Lower lobe of right lung (tissue), 2 donors: ENCODE measurements at regions not wholly inside any gene's neighbourhood (a gene's known extent, or its start where the extent isn't known, plus 50 kb on each side); places are given as distances from the start of the nearest gene placed in this dataset.

Experiments used
- ATAC-seq, 2 donors: fragments of 200-7000 bp; cut with Tn5 transposase; one replicate each; pipeline ENCODE4 v1.9.1; 2020 to 2022; ENCODE audit warnings: mild to moderate bottlenecking in 2 of 2, moderate library complexity in 2 of 2
- DNase-seq: peaks from one replicate; pipeline ENCODE4 v3.0.0-alpha.2; 2020
- H3K27ac ChIP-seq: fragments of 200-600 bp; one replicate; pipeline ENCODE4 v1.8.0; 2022
- H3K27me3 ChIP-seq: fragments of 200-600 bp; one replicate; pipeline ENCODE4 v1.8.0; 2022; ENCODE audit warnings: low read depth
- H3K36me3 ChIP-seq: fragments of 200-600 bp; one replicate; pipeline ENCODE4 v1.8.0; 2022; ENCODE audit warnings: mild to moderate bottlenecking
- H3K4me1 ChIP-seq: fragments of 200-600 bp; one replicate; pipeline ENCODE4 v1.8.0; 2022
- H3K4me3 ChIP-seq: fragments of 200-600 bp; one replicate; pipeline ENCODE4 v1.8.0; 2022; ENCODE audit warnings: mild to moderate bottlenecking
- H3K9me3 ChIP-seq: fragments of 200-600 bp; one replicate; pipeline ENCODE4 v1.8.0; 2022
- CTCF ChIP-seq: fragments of 200-600 bp; IDR thresholded peaks from one replicate; pipeline ENCODE4 v1.8.0; 2022; ENCODE audit warnings: antibody characterized with exemption, mild to moderate bottlenecking
- intact Hi-C: fragments of 100-400 bp; cut with DNase I; formaldehyde crosslinking; loops from one replicate; pipeline ENCODE4 v1.11.0; 2022
- donor health status: DM: no; HTN: yes; CAD: no; lungs with severe emphysema.

- Histone ChIP-seq H3K27ac (no peak overlapping the region), H3K36me3 (no peaks in the 10 kb centered on the region), H3K27me3 (no peaks in the 10 kb centered on the region), H3K9me3 (no peaks in the 10 kb centered on the region), H3K4me1 (no peaks in the 10 kb centered on the region), H3K4me3 (no peak overlapping the region)
- DNase-seq (peak; percentile 56), ATAC-seq (peak; percentile 89 to 90)
- intact Hi-C loops = no loop called here
- peak; percentile 79 for TF ChIP-seq CTCF
Measured at GRCh38 chr2:174697255-174697654, 67.0 kb downstream of the CHRNA1 start.

GRCh38 chr2:174694920-174695319 is 69.4 kb downstream of the CHRNA1 start:
- Histone ChIP-seq H3K36me3 (no peaks in the 10 kb centered on the region), H3K27ac (no peak overlapping the region), H3K9me3 (no peaks in the 10 kb centered on the region), H3K4me3 (no peak overlapping the region), H3K4me1 (no peaks in the 10 kb centered on the region), H3K27me3 (no peaks in the 10 kb centered on the region)
- intact Hi-C loops = no loop called here
- ATAC-seq (no peak), DNase-seq (no peak)
- no peak for TF ChIP-seq CTCF

- no peaks in the 10 kb centered on the region for H3K36me3 ChIP-seq
- intact Hi-C loops = no loop called here
Measured at GRCh38 chr2:174694196-174694878, 69.9 kb downstream of the CHRNA1 start.

GRCh38 chr2:174693344-174693743 is 70.9 kb downstream of the CHRNA1 start:
- no peaks in the 10 kb centered on the region for H3K4me1 ChIP-seq
- no peak overlapping the region for H3K4me3 ChIP-seq
- DNase-seq (no peak), ATAC-seq (no peak)
- H3K27me3 ChIP-seq = no peaks in the 10 kb centered on the region
- intact Hi-C loops = no loop called here
- H3K36me3 ChIP-seq = no peaks in the 10 kb centered on the region
- no peaks in the 10 kb centered on the region for H3K9me3 ChIP-seq
- TF ChIP-seq CTCF = no peak
- no peak overlapping the region for H3K27ac ChIP-seq

More at GRCh38 chr2:174694196-174694878, 69.9 kb downstream of the CHRNA1 start:
- H3K4me1 ChIP-seq = no peaks in the 10 kb centered on the region
- ATAC-seq = no peak
- no peak overlapping the region for H3K4me3 ChIP-seq
- H3K27ac ChIP-seq = no peak overlapping the region
- H3K9me3 ChIP-seq = no peaks in the 10 kb centered on the region
- no peak for TF ChIP-seq CTCF
- no peak for DNase-seq
- H3K27me3 ChIP-seq = no peaks in the 10 kb centered on the region

GRCh38 chr2:174692256-174692919 is 71.9 kb downstream of the CHRNA1 start:
- Histone ChIP-seq H3K27me3 (no peaks in the 10 kb centered on the region), H3K36me3 (no peaks in the 10 kb centered on the region), H3K4me3 (no peak overlapping the region), H3K4me1 (no peaks in the 10 kb centered on the region), H3K27ac (no peak overlapping the region), H3K9me3 (no peaks in the 10 kb centered on the region)
- no peak for TF ChIP-seq CTCF
- intact Hi-C loops = no loop called here
- no peak for ATAC-seq
- no peak for DNase-seq
